ENCODE measurements at regions not wholly inside any gene's neighbourhood (a gene's known extent, or its start where the extent isn't known, plus 50 kb on each side); places are given as distances from the start of the nearest gene placed in this dataset.

DNA sequence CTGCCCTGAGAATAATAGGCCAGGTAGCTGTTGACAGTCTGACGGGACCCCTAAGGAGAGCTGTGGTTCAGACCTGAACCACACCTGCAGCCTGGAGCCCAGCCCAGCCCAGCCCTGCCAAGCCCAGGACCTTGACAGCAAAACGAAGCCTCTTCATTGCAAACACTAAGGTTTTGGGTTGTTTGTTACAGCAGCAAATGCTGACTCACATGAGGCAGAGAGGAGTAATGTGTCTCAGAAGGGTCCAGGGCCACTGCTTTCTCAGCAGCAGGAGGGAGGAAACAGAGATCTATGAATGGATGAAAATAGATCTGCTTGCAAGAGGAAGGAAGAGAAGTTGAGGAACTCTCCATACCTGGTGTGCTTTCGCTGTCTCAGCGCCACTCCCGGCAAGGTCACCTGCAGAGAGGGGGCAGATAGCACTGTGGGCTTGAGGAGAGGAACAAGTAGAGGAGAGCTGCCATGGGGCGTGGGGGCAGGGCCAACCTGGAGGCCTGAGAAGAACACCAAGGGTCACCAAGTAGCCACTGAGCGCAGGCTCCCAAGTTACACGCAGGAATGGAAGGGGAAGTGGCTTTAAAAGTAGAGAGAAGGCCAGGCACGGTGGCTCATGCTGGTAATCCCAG is 127.2 kb downstream of the ZNF281 start:
- ChIA-PET CTCF (no interaction called here), POLR2A (no interaction called here)
- TF ChIP-seq FOXK2 (IDR thresholded peaks at IDR 0.05) (no peak), FOXM1 (IDR thresholded peaks at IDR 0.05; ENCODE audit: borderline replicate concordance) (no peak), ZNF384 (IDR thresholded peaks at IDR 0.05) (no peak), NFRKB (IDR thresholded peaks at IDR 0.05) (no peak), CTBP1 (IDR thresholded peaks at IDR 0.05; ENCODE audit: borderline replicate concordance) (no peak), L3MBTL2 (conservative IDR thresholded peaks at IDR 0.05) (no peak), SUZ12 (IDR thresholded peaks at IDR 0.05) (no peak), FOXA1 (IDR thresholded peaks at IDR 0.05) (no peak), HDGF (IDR thresholded peaks at IDR 0.05; ENCODE audit: borderline replicate concordance) (no peak), ARNT (IDR thresholded peaks at IDR 0.05) (no peak), SP1 (IDR thresholded peaks at IDR 0.05) (no peak), ELF4 (IDR thresholded peaks at IDR 0.05) (no peak), TARDBP (IDR thresholded peaks at IDR 0.05) (no peak), BHLHE40 (IDR thresholded peaks at IDR 0.05; ENCODE audit: borderline replicate concordance) (no peak), LEF1 (IDR thresholded peaks at IDR 0.05; ENCODE audit: borderline replicate concordance) (no peak)
- TF ChIP-seq, protein P1, sequence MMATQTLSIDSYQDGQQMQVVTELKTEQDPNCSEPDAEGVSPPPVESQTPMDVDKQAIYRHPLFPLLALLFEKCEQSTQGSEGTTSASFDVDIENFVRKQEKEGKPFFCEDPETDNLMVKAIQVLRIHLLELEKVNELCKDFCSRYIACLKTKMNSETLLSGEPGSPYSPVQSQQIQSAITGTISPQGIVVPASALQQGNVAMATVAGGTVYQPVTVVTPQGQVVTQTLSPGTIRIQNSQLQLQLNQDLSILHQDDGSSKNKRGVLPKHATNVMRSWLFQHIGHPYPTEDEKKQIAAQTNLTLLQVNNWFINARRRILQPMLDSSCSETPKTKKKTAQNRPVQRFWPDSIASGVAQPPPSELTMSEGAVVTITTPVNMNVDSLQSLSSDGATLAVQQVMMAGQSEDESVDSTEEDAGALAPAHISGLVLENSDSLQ (IDR thresholded peaks at IDR 0.05) = no peak
- DNase-seq (ENCODE audit: extremely low spot score) = no peak

DNA sequence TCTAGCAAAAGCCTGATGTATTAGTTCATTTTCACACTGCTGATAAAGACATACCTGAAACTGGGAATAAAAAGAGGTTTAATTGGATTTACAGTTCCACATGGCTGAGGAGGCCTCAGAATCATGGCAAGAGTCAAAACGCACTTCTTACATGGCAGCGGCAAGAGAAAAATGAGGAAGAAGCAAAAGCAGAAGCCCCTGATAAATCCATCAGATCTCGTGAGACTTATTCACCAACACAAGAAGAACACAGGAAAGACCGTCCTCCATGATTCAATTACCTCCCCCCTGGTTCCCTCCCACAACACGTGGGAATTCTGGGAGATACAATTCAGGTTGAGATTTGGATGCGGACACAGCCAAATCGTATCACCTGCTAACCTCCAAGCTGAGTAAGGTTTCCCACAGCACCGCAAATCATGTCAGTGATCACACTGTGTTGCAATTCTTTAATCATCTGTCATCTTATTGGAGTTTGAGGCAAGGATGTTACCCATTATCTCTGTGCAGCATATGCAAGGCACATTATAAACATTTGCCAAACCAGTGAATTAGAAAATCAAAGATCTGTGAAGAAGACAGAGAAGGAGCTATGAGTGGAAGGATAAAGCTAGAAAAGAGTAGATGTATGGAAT is 128.5 kb downstream of the ZNF281 start:
- TF ChIP-seq ELF4 (IDR thresholded peaks at IDR 0.05) = no peak
- no peak for TF ChIP-seq HDGF (IDR thresholded peaks at IDR 0.05; ENCODE audit: borderline replicate concordance)
- TF ChIP-seq L3MBTL2 (conservative IDR thresholded peaks at IDR 0.05) = no peak
- no peak for TF ChIP-seq SUZ12 (IDR thresholded peaks at IDR 0.05)
- no peak for TF ChIP-seq NFRKB (IDR thresholded peaks at IDR 0.05)
- TF ChIP-seq BHLHE40 (IDR thresholded peaks at IDR 0.05; ENCODE audit: borderline replicate concordance) = no peak
- no peak for TF ChIP-seq FOXA1 (IDR thresholded peaks at IDR 0.05)
- no peak for TF ChIP-seq CTBP1 (IDR thresholded peaks at IDR 0.05; ENCODE audit: borderline replicate concordance)
- no peak for DNase-seq (ENCODE audit: extremely low spot score)
- POLR2A ChIA-PET = no interaction called here
- CTCF ChIA-PET = no interaction called here

DNA sequence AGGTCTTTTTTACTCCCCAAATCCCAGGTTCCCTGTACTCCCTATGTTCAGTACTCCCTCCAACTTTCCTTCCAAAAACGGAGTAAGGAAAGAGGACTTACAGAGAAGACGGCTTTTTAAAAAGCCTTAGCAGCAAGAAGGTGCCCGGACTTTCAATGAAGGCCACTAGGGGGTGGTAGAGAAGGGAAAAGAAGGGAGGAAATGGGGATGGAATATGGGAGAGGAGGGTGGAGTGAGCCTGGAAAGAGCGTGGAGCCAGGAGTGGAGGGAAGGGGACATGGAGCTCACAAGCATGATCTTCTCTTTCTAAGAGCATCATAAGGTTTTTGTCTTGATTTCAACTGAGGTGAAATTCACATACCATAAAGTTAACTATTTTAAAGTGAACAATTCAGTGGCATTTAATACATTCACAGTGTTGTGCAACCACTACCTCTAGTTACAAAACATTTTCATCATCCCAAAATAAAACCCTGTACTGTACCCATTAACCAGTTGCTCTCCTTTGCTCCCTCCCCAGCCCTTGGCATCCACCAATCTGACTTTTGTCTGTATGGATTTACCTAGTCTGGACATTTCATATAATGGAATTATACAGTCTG is 129.9 kb downstream of the ZNF281 start:
- POLR2A ChIA-PET = no interaction called here
- CTCF ChIA-PET = interaction anchor here (0.7 to 1.2 kb wide), 8 partner anchors 10 to 225 kb away, joined by 3 to 6 read pairs (median 4); no protein-coding TSS in a partner anchor
- peak; percentile 77 for DNase-seq (ENCODE audit: extremely low spot score)

DNA sequence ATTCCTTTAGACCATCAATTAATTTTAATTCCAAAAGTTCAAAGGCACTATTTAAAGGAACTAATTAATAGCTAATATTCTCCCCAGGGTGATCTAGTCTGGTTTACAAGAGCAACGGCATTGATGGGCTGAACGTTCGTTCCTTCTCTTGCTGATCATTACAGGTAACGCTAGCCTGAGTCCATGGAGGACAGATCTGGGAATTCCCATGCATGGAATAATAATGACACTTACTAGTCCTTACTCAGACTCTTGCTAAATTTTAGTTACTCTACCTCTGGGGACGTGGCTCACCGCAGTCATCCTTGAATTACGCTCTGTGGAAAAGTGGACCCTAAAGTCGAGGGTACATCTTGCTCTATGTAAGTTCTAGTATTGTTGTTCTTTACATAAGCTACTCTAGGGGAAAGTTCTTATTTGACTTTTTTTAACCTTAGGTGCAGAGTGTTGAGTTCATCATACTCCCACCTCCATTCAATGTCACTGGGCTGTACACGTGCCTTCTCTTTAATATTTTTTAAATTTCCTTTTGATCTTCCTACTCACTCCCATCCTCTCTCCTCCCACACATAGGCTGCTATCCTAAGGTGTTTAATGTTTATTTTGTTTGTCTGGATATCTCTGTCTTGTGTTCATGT is 133.9 kb downstream of the ZNF281 start:
- no peak for TF ChIP-seq NFRKB (IDR thresholded peaks at IDR 0.05)
- TF ChIP-seq ELF4 (IDR thresholded peaks at IDR 0.05) = no peak
- TF ChIP-seq ZNF384 (IDR thresholded peaks at IDR 0.05) = no peak
- no peak for TF ChIP-seq FOXK2 (IDR thresholded peaks at IDR 0.05)
- TF ChIP-seq TARDBP (IDR thresholded peaks at IDR 0.05) = no peak
- no peak for TF ChIP-seq ARNT (IDR thresholded peaks at IDR 0.05)
- TF ChIP-seq L3MBTL2 (conservative IDR thresholded peaks at IDR 0.05) = no peak
- no peak for TF ChIP-seq FOXM1 (IDR thresholded peaks at IDR 0.05; ENCODE audit: borderline replicate concordance)
- TF ChIP-seq HDGF (IDR thresholded peaks at IDR 0.05; ENCODE audit: borderline replicate concordance) = no peak
- TF ChIP-seq, protein P1 (IDR thresholded peaks at IDR 0.05) = no peak
- TF ChIP-seq SP1 (IDR thresholded peaks at IDR 0.05) = no peak
- no peak for TF ChIP-seq FOXA1 (IDR thresholded peaks at IDR 0.05)
- no peak for TF ChIP-seq CTBP1 (IDR thresholded peaks at IDR 0.05; ENCODE audit: borderline replicate concordance)
- no peak for TF ChIP-seq BHLHE40 (IDR thresholded peaks at IDR 0.05; ENCODE audit: borderline replicate concordance)
- TF ChIP-seq LEF1 (IDR thresholded peaks at IDR 0.05; ENCODE audit: borderline replicate concordance) = no peak
- no peak for TF ChIP-seq SUZ12 (IDR thresholded peaks at IDR 0.05)
- DNase-seq (ENCODE audit: extremely low spot score) = no peak
- POLR2A ChIA-PET = no interaction called here
- CTCF ChIA-PET = interaction anchor here (0.7 to 1.8 kb wide), 8 partner anchors 12 to 274 kb away, joined by 3 to 6 read pairs (median 4); no protein-coding TSS in a partner anchor

More for the DNA sequence above, 129.9 kb downstream of the ZNF281 start:
- TF ChIP-seq ELF4 (IDR thresholded peaks at IDR 0.05) (no peak), FOXK2 (IDR thresholded peaks at IDR 0.05) (no peak), SUZ12 (IDR thresholded peaks at IDR 0.05) (no peak), ZNF384 (IDR thresholded peaks at IDR 0.05) (no peak), LEF1 (IDR thresholded peaks at IDR 0.05; ENCODE audit: borderline replicate concordance) (no peak), TARDBP (IDR thresholded peaks at IDR 0.05) (no peak), ARNT (IDR thresholded peaks at IDR 0.05) (no peak), L3MBTL2 (conservative IDR thresholded peaks at IDR 0.05) (no peak), HDGF (IDR thresholded peaks at IDR 0.05; ENCODE audit: borderline replicate concordance) (no peak), FOXA1 (IDR thresholded peaks at IDR 0.05) (no peak)
- TF ChIP-seq, protein P1 (IDR thresholded peaks at IDR 0.05) = no peak

DNA sequence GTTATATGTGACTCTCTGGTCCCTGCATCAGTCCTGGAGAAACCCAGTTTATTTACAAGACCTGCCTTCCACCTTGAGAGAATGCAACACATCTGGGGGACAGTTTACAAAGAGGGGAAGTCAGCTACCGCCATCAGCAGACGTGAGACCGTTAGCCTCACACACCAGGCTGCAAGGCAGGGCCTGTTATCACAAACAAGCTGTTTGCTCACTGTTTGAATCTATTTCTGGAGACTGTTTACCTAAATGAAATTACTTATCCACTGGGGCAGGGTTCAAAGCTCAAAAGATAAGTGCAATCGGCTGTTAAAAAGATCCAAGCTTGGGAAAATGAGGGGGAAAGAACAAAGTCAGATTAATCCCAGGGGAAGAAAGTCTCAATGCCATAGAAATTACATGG is 134.4 kb downstream of the ZNF281 start:
- no peak for DNase-seq (ENCODE audit: extremely low spot score)
- POLR2A ChIA-PET = no interaction called here
- TF ChIP-seq L3MBTL2 (conservative IDR thresholded peaks at IDR 0.05) (no peak), FOXK2 (IDR thresholded peaks at IDR 0.05) (no peak), TARDBP (IDR thresholded peaks at IDR 0.05) (no peak), NFRKB (IDR thresholded peaks at IDR 0.05) (no peak), ARNT (IDR thresholded peaks at IDR 0.05) (no peak), LEF1 (IDR thresholded peaks at IDR 0.05; ENCODE audit: borderline replicate concordance) (no peak)
- TF ChIP-seq, protein P1 (IDR thresholded peaks at IDR 0.05) = no peak
- CTCF ChIA-PET = interaction anchor here (0.9 to 1.8 kb wide), 2 partner anchors 136 to 215 kb away, joined by 4 to 6 read pairs; no protein-coding TSS in a partner anchor

Measured in HEK293T (cell line).